ENCODE measurements at regions not wholly inside any gene's neighbourhood (a gene's known extent, or its start where the extent isn't known, plus 50 kb on each side); places are given as distances from the start of the nearest gene placed in this dataset.

DNA sequence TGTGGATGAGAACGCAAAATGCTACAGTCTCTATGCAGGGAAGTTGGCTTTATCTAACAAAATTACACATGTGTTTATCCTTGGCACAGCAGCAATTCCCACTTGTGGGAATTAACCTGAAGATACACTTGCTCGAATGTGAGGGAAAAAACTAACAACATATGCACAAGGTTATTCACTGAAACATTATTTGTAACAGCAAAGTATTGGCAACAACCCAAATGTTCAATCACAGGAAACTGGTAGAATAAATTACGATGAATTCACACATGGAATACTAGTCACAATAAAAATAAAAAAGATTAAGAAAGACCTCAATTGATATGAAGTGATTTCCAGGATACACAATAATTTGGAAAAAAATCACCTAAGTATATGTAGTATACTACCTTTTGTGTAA, 68.1 kb upstream of the OGFRL1 start:
- TF ChIP-seq, protein P1, sequence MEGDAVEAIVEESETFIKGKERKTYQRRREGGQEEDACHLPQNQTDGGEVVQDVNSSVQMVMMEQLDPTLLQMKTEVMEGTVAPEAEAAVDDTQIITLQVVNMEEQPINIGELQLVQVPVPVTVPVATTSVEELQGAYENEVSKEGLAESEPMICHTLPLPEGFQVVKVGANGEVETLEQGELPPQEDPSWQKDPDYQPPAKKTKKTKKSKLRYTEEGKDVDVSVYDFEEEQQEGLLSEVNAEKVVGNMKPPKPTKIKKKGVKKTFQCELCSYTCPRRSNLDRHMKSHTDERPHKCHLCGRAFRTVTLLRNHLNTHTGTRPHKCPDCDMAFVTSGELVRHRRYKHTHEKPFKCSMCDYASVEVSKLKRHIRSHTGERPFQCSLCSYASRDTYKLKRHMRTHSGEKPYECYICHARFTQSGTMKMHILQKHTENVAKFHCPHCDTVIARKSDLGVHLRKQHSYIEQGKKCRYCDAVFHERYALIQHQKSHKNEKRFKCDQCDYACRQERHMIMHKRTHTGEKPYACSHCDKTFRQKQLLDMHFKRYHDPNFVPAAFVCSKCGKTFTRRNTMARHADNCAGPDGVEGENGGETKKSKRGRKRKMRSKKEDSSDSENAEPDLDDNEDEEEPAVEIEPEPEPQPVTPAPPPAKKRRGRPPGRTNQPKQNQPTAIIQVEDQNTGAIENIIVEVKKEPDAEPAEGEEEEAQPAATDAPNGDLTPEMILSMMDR (IDR thresholded peaks at IDR 0.05; ENCODE audit: low read depth, low read length) = no peak
- TF ChIP-seq EZH2phosphoT487 (IDR thresholded peaks at IDR 0.05; ENCODE audit: low read depth) = no peak
